SK-N-MC (cell line): ENCODE measurements at regions not wholly inside any gene's neighbourhood (a gene's known extent, or its start where the extent isn't known, plus 50 kb on each side); places are given as distances from the start of the nearest gene placed in this dataset.

ENCODE experiments used
- EZH2 ChIP-seq: fragments of 200-600 bp; sonication (generic); IDR thresholded peaks from one replicate; pipeline ENCODE4 v1.6.1; 2017; ENCODE audit warnings: antibody characterized with exemption
- FOXP2 ChIP-seq: optimal IDR thresholded peaks from 2 replicates; pipeline ENCODE3; 2011; ENCODE audit warnings: mild to moderate bottlenecking, moderate library complexity; ENCODE audit not compliant: insufficient read depth; ENCODE audit errors: extremely low read length, control extremely low read depth

DNA sequence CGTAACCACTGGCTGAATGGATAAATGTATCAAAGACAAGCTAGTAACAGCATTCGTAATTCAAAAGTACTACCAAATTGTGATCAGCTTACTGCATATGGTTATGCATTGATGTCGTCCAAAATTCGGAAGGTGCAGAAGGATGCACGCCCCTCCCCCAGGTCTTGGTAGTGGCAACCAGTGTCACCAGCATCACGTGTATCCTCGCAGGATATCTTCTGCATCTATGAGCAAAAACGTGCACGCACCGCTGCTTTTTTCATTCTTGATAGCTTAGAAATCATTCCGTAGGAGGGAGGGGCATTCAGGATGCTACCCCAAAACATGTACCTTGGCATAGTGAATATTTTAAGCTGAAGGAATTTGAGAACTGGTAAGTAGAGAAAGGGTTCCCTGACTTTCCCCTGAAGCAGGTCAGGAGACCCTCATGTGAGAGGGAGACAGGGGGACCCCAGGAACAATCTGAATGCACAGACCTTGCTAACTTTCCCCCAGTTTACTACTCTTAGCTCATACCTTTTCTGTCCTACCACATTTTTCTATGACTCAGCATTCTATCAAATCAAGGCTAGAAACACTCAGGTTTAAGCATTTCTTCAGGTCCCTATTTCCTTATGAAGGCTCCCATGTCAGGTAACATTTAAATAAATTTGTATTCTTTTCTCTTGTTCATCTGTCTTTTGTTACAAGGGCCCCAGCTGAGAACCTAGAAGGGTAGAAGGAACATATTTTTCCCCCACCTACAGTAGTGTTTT is 61.2 kb upstream of the TM9SF2 start:
- TF ChIP-seq FOXP2 (no peak), EZH2 (no peak)
